SK-N-MC (cell line): ENCODE measurements at regions not wholly inside any gene's neighbourhood (a gene's known extent, or its start where the extent isn't known, plus 50 kb on each side); places are given as distances from the start of the nearest gene placed in this dataset.

Source experiments
- EZH2 ChIP-seq: fragments of 200-600 bp; sonication (generic); IDR thresholded peaks from one replicate; pipeline ENCODE4 v1.6.1; 2017; ENCODE audit warnings: antibody characterized with exemption
- POLR2AphosphoS5 ChIP-seq: IDR thresholded peaks from 2 replicates; pipeline ENCODE4 v1.6.1; 2012; ENCODE audit warnings: mild to moderate bottlenecking, low read depth, low read length, borderline replicate concordance

DNA sequence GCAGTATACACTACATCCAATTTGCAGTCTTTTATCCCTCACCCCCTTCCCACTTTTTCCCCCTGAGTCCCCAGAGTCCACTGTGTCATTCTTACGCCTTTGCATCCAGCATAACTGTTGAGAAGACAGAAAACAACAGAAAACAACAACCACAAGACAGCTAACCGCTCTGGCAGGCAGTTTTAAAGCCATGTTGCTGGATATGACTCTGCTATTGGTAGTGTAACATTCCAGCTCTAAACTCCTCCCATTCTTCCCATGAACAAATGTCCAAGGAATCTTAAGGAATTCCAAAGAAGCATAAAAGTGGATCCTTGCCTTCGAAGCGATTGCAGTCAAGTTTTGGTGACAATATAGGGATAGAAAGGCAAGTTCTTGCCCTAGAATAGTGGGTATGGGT, 599.1 kb downstream of the NYAP2 start:
- TF ChIP-seq POLR2AphosphoS5 (no peak), EZH2 (no peak)
